ENCODE measurements at regions not wholly inside any gene's neighbourhood (a gene's known extent, or its start where the extent isn't known, plus 50 kb on each side); places are given as distances from the start of the nearest gene placed in this dataset.

DNA sequence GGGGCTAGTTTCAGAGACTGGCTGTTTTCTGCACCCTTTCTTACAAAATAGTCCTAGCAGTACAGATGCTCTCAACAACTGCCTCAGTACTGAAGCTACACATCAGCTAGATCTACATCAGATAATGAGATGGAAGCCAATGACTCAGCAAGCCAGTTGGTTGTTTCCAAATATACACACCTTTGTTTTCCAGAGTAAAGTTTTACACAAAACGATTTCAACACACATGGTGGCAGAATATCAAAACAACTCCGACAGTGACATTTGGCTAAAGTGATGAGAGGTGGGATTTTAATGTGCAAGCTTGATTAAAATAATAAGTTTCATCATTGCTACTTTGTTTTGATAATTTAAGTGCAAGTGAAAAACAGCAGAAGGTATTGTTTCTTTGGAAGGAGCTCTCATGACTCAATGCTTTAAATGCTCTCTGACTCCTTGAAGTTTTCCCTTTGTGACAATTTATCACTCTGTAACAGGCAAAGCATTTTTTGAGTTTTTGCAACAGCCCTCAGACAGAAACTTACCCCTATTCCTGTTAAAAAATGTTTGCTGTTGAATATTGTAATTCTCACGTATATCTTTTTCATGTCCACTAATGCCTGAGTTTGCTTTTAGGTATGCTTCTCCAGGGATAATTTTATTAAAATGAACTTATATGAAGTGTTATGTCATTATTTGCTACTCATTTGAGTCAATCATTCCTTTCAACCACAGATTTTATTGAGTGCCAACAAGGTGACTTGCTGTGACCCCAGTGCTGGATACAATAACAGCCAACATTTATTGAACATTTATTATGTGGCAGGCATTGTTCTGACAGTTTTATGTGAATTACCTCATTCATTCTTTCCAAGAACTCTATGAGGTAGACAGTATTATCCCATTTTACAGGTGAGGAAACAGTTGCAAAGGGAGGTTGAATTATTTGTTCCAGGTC, 882.0 kb downstream of the TFAP2A start:
- DNase-seq (ENCODE audit: low read depth) = no peak

- DNase-seq (ENCODE audit: low read depth) = no peak
These were observed 887.1 kb downstream of the TFAP2A start for GRCh38 chr6:9527679-9528286.

DNA sequence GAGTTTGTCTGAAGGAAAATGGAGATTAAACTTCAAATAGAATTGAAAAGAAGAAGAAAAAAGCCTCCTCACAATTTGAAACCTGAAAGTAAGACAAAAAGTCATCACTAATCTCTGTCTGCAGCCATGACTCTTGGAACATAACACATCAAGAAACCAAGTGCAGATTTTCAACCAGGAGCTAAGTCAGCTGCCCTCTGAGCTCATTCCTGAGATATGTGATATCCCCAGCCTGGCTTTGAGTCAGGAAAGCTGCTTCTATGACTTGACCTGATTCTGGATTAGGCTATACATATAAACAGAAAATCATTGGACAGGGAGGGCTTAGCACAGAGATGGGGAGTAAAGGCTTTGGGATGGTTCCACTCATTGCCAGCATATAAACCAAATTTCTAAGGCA, 891.4 kb downstream of the TFAP2A start:
- no peak for DNase-seq (ENCODE audit: low read depth)

DNA sequence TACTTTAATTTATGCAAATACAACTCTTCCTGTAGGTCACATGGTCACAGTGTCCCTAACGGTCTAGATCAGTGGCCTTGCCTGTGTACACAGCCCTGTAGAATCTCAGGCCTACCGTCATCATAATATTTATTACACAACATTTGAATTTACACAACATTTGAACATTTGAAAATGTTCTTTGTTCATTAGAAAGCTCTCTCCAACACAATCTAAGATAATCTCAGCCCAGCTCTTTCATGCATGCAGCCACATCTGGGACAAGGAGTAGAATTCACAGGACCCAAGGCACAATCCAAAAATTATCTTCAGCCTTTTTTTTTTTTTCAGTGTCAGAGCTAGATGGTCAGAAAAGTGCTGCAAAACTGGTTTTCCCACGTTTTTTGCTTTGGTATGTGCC, 892.8 kb downstream of the TFAP2A start:
- no peak for DNase-seq (ENCODE audit: low read depth)

GRCh38 chr6:9521152-9521530, 893.7 kb downstream of the TFAP2A start:
- no peak for DNase-seq (ENCODE audit: low read depth)

DNA sequence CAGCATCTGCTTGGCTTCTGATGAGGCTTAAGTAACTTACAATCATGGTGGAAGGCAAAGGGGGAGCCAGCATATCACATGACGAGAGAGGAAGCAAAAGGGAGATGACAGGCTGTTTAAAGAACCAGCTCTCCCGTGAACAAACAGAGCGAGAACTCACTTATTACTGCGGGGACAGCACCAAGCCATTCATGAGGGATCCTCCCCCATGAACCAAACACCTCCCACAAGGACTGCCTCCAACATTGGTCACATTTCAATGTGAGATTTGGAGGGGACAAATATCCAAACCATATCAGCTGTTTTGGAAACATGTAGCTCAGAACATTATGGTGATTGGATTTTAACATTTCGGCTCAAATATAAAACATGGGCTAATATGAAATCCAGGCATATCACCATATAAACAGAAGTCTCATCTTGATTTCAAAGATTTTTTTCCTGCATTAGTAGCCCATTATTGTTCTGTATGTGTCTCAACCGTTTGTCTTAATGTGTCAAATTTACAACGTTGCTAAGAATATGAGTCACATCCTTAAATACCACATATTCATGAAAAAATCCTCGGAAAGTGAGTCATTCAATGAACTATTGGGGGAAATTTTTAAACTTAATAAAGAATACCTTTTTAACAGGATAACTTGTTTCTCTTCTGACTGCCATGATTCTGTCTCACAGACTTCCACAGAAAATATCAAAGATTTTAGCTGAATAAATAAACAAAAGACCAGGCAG, 894.3 kb downstream of the TFAP2A start:
- no peak for DNase-seq (ENCODE audit: low read depth)

DNA sequence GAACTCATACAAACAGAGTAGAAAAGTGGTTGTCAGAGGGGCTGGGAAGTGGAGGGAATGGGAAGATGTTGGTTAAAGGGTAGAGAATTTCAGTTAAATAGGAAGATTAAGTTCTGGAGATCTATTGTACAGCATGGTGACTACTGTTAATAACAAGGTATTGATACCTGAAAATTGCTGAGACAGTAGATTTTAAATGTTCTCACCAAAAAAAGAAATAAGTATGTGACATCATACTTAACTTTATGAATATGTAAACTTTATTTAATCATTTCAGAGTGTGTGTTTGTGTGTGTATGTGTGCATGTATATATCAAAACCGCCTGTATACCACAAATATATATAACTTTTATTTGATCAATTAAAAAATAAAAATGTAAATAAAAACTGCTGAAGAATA, 896.4 kb downstream of the TFAP2A start:
- no peak for DNase-seq (ENCODE audit: low read depth)

DNA sequence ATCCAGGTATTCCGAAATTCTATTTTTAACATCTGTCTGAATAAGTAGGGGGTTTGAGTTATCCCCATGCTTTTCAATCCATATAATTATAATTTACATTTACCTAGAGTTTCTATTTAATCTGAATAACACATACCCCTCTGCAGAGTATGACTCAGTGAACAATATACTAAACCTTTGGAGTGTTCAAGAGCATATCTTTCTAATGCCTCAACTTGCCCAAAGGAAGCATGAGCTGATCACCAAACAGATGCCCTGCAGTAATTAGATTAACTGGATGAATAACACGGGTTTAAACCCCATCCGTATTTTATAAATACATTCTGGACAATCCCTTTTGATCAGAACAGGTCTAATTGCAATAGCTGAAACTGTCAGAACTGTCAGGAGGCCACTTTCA, 897.1 kb downstream of the TFAP2A start:
- DNase-seq (ENCODE audit: low read depth) = no peak

- DNase-seq (ENCODE audit: low read depth) = no peak
These were observed 899.0 kb downstream of the TFAP2A start for GRCh38 chr6:9515633-9516606.

DNA sequence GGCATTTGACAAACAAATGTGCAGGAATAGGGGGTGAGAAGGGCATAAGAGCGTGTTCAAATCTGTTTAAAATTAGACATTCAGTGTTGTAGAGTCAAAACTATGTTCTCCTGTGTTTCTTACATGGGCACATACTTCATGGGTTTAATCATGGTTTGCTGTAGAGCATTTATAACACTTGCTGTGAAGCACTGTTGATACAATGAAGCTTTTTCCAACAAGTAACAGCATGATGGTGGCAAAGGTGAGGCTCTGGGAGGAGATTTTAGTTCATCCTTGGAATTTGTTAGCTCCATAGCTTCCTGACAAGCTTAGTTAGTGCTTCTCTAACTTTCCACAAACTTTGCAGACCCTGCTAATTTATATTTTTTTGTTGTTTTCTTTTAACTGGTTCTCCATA, 900.7 kb downstream of the TFAP2A start:
- DNase-seq (ENCODE audit: low read depth) = no peak

- DNase-seq (ENCODE audit: low read depth) = no peak
These were observed 903.7 kb downstream of the TFAP2A start for GRCh38 chr6:9511157-9511556.

DNA sequence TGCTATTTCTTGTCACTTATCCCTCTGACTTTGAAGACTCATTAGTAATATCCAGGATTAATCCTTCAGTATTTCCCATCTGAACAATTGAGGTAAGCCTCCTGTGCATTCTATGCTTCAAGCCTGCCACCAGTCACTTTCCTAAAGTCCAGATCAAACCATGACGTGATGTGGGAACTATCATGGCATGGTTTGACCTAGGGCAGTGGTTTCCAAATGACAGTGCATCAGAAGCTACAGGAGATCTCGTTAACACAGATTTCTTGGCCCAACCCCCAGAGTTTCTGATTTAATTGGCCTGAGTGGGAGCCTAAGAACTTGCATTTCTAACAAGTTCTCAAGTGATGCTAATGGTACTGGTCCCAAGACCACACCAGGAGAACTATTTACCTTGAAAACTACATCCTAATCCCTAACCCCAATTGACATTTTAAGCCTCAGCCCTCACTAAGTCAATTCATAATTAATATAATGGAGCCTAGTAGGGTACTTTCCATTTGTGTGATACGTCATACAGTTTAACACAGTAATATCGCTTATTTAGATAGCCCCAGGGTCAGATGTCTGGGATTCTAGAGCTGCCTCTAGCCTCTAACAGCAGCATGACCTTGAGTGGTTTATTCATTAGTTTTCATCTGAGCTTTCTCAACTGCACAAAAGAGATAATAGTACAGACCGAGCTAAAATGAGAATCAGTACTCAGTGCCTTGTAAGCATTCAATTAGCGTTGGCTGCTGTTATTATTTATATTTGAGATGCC, 907.6 kb downstream of the TFAP2A start:
- no peak for DNase-seq (ENCODE audit: low read depth)

DNA sequence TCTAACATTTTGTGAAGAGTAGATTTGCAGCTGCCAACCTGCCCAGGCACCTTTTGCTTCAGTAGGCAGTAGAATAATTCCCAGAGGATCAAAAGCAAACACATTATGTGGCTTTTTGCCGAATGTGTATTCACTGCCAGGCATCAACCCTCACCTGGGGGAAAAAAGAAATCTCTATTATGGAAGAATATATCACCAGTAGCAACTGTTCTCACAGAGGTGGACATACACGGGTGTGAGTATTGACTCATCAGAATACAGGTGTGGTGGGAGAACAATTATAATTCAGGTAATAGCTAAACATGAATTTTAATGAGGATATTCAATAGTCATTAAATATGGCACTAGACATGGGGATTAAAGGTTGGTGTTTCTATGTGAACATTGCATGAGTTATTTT, 910.7 kb downstream of the TFAP2A start:
- no peak for DNase-seq (ENCODE audit: low read depth)

DNA sequence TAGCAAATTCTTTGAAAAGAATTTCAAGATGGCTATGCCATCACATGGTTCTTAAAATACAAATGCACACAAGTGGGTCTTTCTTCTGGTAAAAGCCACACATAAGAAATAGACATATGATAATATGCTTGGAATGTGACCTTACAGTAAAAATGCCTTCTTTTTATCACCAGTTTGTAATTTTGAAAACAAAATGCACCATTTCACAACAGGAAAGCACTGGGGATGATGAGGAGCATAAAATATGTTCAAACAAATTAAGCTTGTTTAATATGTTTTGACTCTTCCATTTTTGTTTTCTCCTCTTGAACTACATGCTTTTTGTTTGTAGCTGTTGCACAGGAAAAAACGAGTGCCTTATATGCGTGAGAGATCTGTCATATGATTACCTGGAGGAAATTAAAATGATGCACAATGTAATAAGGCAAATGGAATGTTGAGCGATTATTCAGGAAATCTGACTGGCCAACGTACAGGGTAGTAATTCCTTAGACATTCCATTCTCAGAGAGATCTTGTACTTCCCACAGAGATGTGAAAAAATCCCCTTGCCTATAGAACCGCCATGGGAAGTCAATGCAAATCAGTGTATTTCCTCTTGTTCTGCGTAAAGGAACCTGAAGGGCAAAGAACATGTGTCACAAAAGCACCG, 911.6 kb downstream of the TFAP2A start:
- DNase-seq (ENCODE audit: low read depth) = no peak

DNA sequence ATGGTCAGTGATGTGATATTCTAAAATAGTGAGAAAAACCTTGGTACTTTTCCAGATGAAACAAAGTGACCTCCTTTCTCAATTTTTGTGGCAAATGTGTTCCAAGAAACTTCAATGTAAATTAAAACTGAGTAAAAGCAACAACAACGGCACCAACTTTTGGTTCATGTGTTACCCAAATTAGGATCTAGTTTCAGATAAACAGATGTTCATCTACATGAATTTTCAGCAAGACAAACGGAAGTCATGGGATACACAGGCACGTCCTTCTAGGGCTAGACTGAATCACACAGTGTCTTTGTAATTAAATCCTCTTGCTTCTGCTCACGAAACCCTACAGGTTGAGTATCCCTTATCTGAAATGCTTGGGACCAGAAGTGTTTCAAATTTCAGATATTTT, 915.2 kb downstream of the TFAP2A start:
- no peak for DNase-seq (ENCODE audit: low read depth)

DNA sequence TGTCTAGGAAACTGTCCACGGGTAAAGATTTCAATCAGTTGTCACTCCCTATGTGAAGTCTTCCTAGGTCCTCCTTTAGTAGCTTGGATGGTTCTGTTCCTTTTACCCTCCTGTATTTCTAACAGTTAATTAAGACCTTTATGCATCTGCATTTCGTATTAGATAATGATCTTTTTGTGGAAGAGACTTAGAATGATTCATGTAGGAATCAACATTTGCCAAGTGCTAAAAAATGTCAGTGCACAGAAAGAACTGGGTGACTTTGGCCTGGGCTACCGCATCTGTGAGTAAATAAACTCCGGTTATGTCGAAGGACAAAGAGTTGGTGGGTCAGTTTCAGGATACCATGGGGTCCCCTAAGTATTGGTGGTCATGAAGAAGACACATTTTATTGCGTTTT, 918.0 kb downstream of the TFAP2A start:
- no peak for DNase-seq (ENCODE audit: low read depth)

GRCh38 chr6:9494864-9495263, 920.0 kb downstream of the TFAP2A start:
- DNase-seq (ENCODE audit: low read depth) = no peak

GRCh38 chr6:9492790-9493189, 922.1 kb downstream of the TFAP2A start:
- no peak for DNase-seq (ENCODE audit: low read depth)

DNA sequence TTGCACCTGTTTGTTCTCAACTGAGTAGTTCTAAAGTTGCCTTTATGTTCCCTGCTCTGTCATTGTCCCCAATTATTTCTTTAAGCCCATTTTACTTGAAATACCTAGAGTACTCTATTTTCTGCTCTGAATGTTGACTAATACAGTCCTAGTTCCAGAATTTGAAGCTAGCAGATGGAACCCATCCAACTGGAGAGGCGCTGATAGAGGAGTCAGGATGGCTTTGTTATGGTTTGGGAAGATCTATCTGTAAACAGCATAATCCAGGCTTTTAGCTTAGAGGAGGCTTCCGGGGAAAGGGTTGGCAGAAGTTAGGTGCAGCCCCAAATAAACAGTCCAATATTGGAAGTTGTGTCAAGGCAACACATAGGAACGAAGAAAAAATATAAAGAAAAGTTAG, 927.7 kb downstream of the TFAP2A start:
- no peak for DNase-seq (ENCODE audit: low read depth)

- no peak for DNase-seq (ENCODE audit: low read depth)
These were observed 928.9 kb downstream of the TFAP2A start for GRCh38 chr6:9485992-9486391.
